ENCODE measurements at regions not wholly inside any gene's neighbourhood (a gene's known extent, or its start where the extent isn't known, plus 50 kb on each side); places are given as distances from the start of the nearest gene placed in this dataset.

GRCh38 chr10:44253769-44254462 lies 131.0 kb downstream of the CXCL12 start:
- TF ChIP-seq CTCF (IDR thresholded peaks at IDR 0.05) (no peak), POLR2A (IDR thresholded peaks at IDR 0.05; ENCODE audit: low read depth) (no peak), POLR2AphosphoS5 (IDR thresholded peaks at IDR 0.05) (peak in 1 of 2 donors; percentile 41)
